GM12874 (cell line): ENCODE measurements at regions not wholly inside any gene's neighbourhood (a gene's known extent, or its start where the extent isn't known, plus 50 kb on each side); places are given as distances from the start of the nearest gene placed in this dataset.

ENCODE experiments used
- CTCF ChIP-seq: IDR thresholded peaks from 2 replicates; pipeline ENCODE4 v1.5.1; 2011; ENCODE audit warnings: low read depth, mild to moderate bottlenecking, control low read depth, low read length, moderate library complexity; ENCODE audit not compliant: insufficient read depth

GRCh38 chr13:107999751-108000150, 215.6 kb downstream of the LIG4 start:
- TF ChIP-seq CTCF = no peak

- TF ChIP-seq CTCF = no peak
Measured at GRCh38 chr13:107994137-107994536, 221.2 kb downstream of the LIG4 start.

GRCh38 chr13:107993239-107993949, 221.9 kb downstream of the LIG4 start:
- no peak for TF ChIP-seq CTCF

- no peak for TF ChIP-seq CTCF
Measured at GRCh38 chr13:107992542-107992941, 222.8 kb downstream of the LIG4 start.

- no peak for TF ChIP-seq CTCF
Measured at GRCh38 chr13:107977071-107977574, 238.2 kb downstream of the LIG4 start.

GRCh38 chr13:107976628-107977027, 238.7 kb downstream of the LIG4 start:
- no peak for TF ChIP-seq CTCF

GRCh38 chr13:107974409-107974808, 240.9 kb downstream of the LIG4 start:
- TF ChIP-seq CTCF = no peak
